ENCODE measurements at regions not wholly inside any gene's neighbourhood (a gene's known extent, or its start where the extent isn't known, plus 50 kb on each side); places are given as distances from the start of the nearest gene placed in this dataset.

DNA sequence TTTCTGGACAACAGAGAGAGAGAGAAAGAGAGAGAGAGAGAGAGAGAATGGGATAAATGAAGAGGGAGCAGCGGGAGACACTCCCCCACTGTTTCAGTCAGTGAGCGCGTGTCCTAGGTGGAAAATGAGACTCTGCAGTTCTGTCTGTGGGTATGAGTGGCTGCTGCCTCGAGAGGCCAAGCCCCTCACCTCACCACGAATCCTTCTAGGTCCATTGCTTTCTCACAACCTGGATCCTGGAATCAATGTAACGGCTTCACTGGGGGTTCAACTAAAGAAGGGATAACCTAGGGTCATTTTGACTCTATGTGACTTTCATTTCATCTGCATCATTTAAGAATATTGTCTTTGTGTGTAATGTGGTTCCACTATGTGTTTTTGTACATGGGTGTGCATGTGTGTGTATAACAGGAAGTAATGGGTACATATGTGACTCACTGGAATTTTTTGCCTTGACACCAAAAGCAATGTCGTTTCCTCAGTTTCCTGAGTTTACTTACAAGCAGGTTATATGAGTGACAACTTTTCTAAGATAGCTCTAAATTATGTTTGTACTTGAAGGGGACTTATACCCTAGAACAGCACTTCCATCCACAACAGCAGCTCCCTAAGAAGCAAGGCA is 221.4 kb upstream of the TRIB2 start:
- Mint-ChIP-seq H3K4me3 (ENCODE audit: low read depth) (no peak overlapping the region), H3K27me3 (no peaks in the 10 kb centered on the region), H3K27ac (no peak overlapping the region), H3K9me3 (ENCODE audit: low read depth) (no peaks in the 10 kb centered on the region), H3K4me1 (ENCODE audit: low read depth) (no peaks in the 10 kb centered on the region), H3K36me3 (ENCODE audit: insufficient read depth) (no peaks in the 10 kb centered on the region)
- TF ChIP-seq, protein P1, sequence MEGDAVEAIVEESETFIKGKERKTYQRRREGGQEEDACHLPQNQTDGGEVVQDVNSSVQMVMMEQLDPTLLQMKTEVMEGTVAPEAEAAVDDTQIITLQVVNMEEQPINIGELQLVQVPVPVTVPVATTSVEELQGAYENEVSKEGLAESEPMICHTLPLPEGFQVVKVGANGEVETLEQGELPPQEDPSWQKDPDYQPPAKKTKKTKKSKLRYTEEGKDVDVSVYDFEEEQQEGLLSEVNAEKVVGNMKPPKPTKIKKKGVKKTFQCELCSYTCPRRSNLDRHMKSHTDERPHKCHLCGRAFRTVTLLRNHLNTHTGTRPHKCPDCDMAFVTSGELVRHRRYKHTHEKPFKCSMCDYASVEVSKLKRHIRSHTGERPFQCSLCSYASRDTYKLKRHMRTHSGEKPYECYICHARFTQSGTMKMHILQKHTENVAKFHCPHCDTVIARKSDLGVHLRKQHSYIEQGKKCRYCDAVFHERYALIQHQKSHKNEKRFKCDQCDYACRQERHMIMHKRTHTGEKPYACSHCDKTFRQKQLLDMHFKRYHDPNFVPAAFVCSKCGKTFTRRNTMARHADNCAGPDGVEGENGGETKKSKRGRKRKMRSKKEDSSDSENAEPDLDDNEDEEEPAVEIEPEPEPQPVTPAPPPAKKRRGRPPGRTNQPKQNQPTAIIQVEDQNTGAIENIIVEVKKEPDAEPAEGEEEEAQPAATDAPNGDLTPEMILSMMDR (IDR thresholded peaks at IDR 0.05; ENCODE audit: unreplicated experiment) = no peak
- DNase-seq (ENCODE audit: low spot score, unreplicated experiment) = no peak

DNA sequence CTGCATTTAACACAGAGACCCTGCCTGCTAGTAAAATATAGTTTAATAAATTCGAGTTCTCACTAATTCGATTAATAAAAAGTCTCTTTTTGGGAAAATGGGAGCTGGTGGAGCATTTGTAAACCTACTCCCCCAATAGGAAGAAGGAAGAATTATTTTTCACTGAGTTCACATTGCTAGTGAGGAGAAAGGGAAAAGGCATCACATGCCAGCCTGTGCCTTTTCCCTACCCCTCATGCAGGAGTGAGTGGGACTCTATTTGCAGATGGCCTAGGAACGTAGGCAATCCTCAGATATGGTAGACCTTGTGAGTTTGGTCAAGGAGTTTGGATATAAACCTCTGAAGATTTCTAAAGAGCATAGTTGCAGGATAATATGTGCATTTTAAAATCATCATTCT is 218.4 kb upstream of the TRIB2 start:
- TF ChIP-seq, protein P1 (IDR thresholded peaks at IDR 0.05; ENCODE audit: unreplicated experiment) = no peak
- Mint-ChIP-seq H3K27me3 (no peaks in the 10 kb centered on the region), H3K4me3 (ENCODE audit: low read depth) (no peak overlapping the region), H3K9me3 (ENCODE audit: low read depth) (no peaks in the 10 kb centered on the region), H3K4me1 (ENCODE audit: low read depth) (no peaks in the 10 kb centered on the region), H3K27ac (no peak overlapping the region), H3K36me3 (ENCODE audit: insufficient read depth) (no peaks in the 10 kb centered on the region)
- DNase-seq (ENCODE audit: low spot score, unreplicated experiment) = no peak

DNA sequence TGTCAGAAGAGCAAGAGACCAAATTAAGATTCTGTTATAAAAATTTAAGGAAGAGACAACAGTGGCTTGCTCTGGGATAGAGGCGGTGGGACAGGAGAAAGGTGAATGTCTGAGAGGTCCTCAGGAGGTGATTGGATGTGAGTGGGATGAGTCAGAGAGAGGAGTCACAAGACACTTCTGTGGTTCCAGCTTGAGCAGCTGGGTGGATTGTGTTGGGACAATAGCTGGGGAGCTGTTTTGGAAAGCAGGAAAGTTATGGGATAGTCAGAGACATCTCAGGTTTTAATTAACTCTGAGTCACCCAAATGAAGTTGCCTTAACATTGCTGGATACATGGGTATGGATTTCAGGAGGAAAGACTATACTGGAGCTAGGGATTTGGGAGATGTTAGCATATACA is 218.0 kb upstream of the TRIB2 start:
- TF ChIP-seq, protein P1 (IDR thresholded peaks at IDR 0.05; ENCODE audit: unreplicated experiment) = no peak
- Mint-ChIP-seq H3K9me3 (ENCODE audit: low read depth) (no peaks in the 10 kb centered on the region), H3K4me1 (ENCODE audit: low read depth) (no peaks in the 10 kb centered on the region), H3K4me3 (ENCODE audit: low read depth) (no peak overlapping the region), H3K27ac (no peak overlapping the region), H3K36me3 (ENCODE audit: insufficient read depth) (no peaks in the 10 kb centered on the region), H3K27me3 (no peaks in the 10 kb centered on the region)
- DNase-seq (ENCODE audit: low spot score, unreplicated experiment) = no peak

DNA sequence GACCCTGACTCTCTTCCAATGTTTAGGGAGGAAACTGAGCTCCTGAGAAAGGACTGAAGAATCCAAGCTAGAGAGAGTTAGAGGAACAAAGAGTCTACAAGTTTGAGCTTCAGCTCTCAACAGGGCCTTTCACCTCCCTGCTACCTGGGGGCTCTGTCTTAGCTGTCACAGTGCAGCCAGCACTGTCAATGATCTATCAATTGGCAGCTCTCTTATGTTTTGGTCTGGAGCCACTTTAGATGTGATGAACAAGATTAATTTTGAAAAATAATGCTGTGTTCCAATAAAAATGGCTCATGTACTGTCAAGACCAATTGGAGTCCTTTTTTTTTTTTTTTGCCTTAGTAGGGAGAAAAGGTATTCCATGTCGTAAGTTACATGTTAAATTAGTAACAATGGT is 215.8 kb upstream of the TRIB2 start:
- no peaks in the 10 kb centered on the region for H3K36me3 Mint-ChIP-seq (ENCODE audit: insufficient read depth)
- no peak for DNase-seq (ENCODE audit: low spot score, unreplicated experiment)
- H3K27ac Mint-ChIP-seq = no peak overlapping the region
- H3K4me1 Mint-ChIP-seq (ENCODE audit: low read depth) = no peaks in the 10 kb centered on the region
- TF ChIP-seq, protein P1 (IDR thresholded peaks at IDR 0.05; ENCODE audit: unreplicated experiment) = no peak
- H3K27me3 Mint-ChIP-seq = peaks cover 1% of the 10 kb centered on the region
- no peaks in the 10 kb centered on the region for H3K9me3 Mint-ChIP-seq (ENCODE audit: low read depth)
- H3K4me3 Mint-ChIP-seq (ENCODE audit: low read depth) = no peak overlapping the region

DNA sequence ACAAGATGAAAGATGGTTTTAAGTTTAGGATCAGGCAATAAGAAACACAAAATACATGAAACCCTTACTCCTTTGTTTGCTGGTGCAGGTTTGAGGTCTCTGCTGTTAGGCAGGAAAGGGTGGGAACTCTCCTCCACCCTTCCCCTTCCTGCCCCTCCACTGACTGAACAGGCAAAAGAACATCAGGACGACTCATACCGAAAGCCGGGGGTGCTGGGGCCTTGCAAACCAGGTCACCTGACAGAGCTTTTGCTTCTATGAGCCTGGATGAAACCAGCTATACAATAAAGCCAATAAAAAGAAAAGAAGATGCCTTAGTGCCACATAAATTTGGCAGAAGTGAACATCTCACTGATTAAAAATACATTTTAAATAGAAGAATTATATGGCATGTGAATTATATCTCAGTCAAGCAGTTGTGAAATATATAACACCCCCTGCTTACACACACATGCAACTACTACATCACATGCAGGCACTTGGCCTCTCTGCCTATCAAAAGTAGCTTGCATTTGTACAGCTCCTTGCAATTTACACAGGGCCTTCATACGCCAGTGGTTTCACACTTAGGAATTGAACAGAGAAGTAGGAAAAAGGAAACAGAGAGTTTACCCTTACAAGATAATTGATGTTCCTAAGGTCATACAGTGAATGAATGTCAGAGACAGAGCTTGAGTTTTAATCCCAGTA is 215.1 kb upstream of the TRIB2 start:
- Mint-ChIP-seq H3K4me1 (ENCODE audit: low read depth) (no peaks in the 10 kb centered on the region), H3K27me3 (peaks cover 3% of the 10 kb centered on the region), H3K4me3 (ENCODE audit: low read depth) (no peak overlapping the region), H3K36me3 (ENCODE audit: insufficient read depth) (no peaks in the 10 kb centered on the region), H3K9me3 (ENCODE audit: low read depth) (no peaks in the 10 kb centered on the region), H3K27ac (no peak overlapping the region)
- no peak for DNase-seq (ENCODE audit: low spot score, unreplicated experiment)
- TF ChIP-seq, protein P1 (IDR thresholded peaks at IDR 0.05; ENCODE audit: unreplicated experiment) = no peak

Data from progenitor cell of endocrine pancreas (in vitro differentiated cells).